HepG2 (cell line): ENCODE measurements at regions not wholly inside any gene's neighbourhood (a gene's known extent, or its start where the extent isn't known, plus 50 kb on each side); places are given as distances from the start of the nearest gene placed in this dataset.

Experiments used
- CHD2 ChIP-seq: IDR thresholded peaks from 2 replicates; pipeline ENCODE4 v1.6.1; 2011; ENCODE audit warnings: low read depth, low read length, improper control_type of control experiment
- FIP1L1 ChIP-seq: fragments of 200-400 bp; formaldehyde crosslinking; IDR thresholded peaks from 2 replicates; pipeline ENCODE4 v1.6.1; 2018; ENCODE audit warnings: low read depth, mild to moderate bottlenecking, low read length, moderate library complexity, borderline replicate concordance; ENCODE audit not compliant: insufficient read depth
- FOXK1 ChIP-seq: sonication (generic); formaldehyde crosslinking; IDR thresholded peaks from 2 replicates; pipeline ENCODE4 v1.4.0; 2020; ENCODE audit warnings: low read depth, missing genetic modification reagents, borderline replicate concordance
- HNRNPK ChIP-seq: fragments of 200-400 bp; formaldehyde crosslinking; IDR thresholded peaks from 2 replicates; pipeline ENCODE4 v1.6.1; 2018; ENCODE audit warnings: low read length, low read depth, moderate library complexity, mild to moderate bottlenecking; ENCODE audit not compliant: poor library complexity, severe bottlenecking
- POLR2AphosphoS5 ChIP-seq: IDR thresholded peaks from 2 replicates; pipeline ENCODE4 v1.6.1; 2012; ENCODE audit warnings: low read depth, low read length
- RAD21 ChIP-seq: fragments of 450-650 bp; formaldehyde crosslinking; IDR thresholded peaks from 2 replicates; pipeline ENCODE4 v1.5.0; 2020; ENCODE audit warnings: mild to moderate bottlenecking
- TBX3 ChIP-seq: fragments of 450-650 bp; IDR thresholded peaks from 2 replicates; pipeline ENCODE4 v1.6.1; 2017; ENCODE audit warnings: antibody characterized with exemption, mild to moderate bottlenecking, inconsistent platforms, borderline replicate concordance
- ZNF430 ChIP-seq: sonication (generic); formaldehyde crosslinking; IDR thresholded peaks from 2 replicates; pipeline ENCODE4 v1.9.0; 2021; ENCODE audit warnings: mild to moderate bottlenecking, missing genetic modification reagents
- ZNF629 ChIP-seq: sonication (generic); formaldehyde crosslinking; conservative IDR thresholded peaks from 2 replicates; pipeline ENCODE4 v1.5.0; 2020; ENCODE audit warnings: missing genetic modification reagents
- ZNF713 ChIP-seq: sonication (generic); formaldehyde crosslinking; IDR thresholded peaks from 2 replicates; pipeline ENCODE4 v1.4.0; 2020; ENCODE audit warnings: mild to moderate bottlenecking, missing genetic modification reagents
- ZNF775 ChIP-seq: sonication (generic); formaldehyde crosslinking; IDR thresholded peaks from 2 replicates; pipeline ENCODE4 v1.4.0; 2020; ENCODE audit warnings: missing genetic modification reagents, mild to moderate bottlenecking, moderate library complexity, borderline replicate concordance
- ZZZ3 ChIP-seq: sonication (generic); formaldehyde crosslinking; IDR thresholded peaks from 2 replicates; pipeline ENCODE4 v1.4.0; 2020; ENCODE audit warnings: missing genetic modification reagents, mild to moderate bottlenecking, borderline replicate concordance
- TF ChIP-seq, protein P1 (sequence below): sonication (generic); formaldehyde crosslinking; IDR thresholded peaks from 2 replicates; pipeline ENCODE4 v1.5.0; 2020; ENCODE audit warnings: mild to moderate bottlenecking, missing genetic modification reagents, moderate library complexity

DNA sequence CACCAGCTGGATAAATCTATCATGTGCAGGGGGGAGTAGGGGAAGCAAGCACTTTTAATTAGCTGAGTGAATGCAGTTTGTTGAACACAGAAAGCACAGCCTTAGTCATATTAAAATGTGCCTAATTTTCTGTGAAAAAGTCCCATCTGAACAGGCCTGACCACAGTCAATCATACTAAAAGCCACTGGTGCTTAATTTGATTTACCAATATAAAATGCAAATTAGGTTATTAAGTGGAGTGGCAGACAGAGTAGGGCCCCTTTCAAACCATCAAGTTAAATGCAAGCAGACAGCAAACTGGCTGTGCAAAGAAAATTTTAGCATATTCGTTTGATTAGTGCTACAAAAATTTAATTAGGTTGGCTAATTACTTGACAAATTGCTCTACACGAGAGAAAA, 176.1 kb downstream of the ISL1 start:
- TF ChIP-seq, protein P1, sequence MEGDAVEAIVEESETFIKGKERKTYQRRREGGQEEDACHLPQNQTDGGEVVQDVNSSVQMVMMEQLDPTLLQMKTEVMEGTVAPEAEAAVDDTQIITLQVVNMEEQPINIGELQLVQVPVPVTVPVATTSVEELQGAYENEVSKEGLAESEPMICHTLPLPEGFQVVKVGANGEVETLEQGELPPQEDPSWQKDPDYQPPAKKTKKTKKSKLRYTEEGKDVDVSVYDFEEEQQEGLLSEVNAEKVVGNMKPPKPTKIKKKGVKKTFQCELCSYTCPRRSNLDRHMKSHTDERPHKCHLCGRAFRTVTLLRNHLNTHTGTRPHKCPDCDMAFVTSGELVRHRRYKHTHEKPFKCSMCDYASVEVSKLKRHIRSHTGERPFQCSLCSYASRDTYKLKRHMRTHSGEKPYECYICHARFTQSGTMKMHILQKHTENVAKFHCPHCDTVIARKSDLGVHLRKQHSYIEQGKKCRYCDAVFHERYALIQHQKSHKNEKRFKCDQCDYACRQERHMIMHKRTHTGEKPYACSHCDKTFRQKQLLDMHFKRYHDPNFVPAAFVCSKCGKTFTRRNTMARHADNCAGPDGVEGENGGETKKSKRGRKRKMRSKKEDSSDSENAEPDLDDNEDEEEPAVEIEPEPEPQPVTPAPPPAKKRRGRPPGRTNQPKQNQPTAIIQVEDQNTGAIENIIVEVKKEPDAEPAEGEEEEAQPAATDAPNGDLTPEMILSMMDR (CRISPR knock-in tag), result no peak
- TF ChIP-seq TBX3, result no peak
- no peak for TF ChIP-seq ZNF775
- TF ChIP-seq POLR2AphosphoS5, result no peak
- TF ChIP-seq ZZZ3, result no peak
- no peak for TF ChIP-seq ZNF713
- TF ChIP-seq HNRNPK, result no peak
- no peak for TF ChIP-seq ZNF629 (CRISPR knock-in tag)
- TF ChIP-seq RAD21 (CRISPR knock-in tag), result no peak
- TF ChIP-seq ZNF430 (CRISPR knock-in tag), result no peak
- no peak for TF ChIP-seq FOXK1 (CRISPR knock-in tag)
- TF ChIP-seq FIP1L1, result no peak
- no peak for TF ChIP-seq CHD2
